ENCODE measurements at regions not wholly inside any gene's neighbourhood (a gene's known extent, or its start where the extent isn't known, plus 50 kb on each side); places are given as distances from the start of the nearest gene placed in this dataset.

DNA sequence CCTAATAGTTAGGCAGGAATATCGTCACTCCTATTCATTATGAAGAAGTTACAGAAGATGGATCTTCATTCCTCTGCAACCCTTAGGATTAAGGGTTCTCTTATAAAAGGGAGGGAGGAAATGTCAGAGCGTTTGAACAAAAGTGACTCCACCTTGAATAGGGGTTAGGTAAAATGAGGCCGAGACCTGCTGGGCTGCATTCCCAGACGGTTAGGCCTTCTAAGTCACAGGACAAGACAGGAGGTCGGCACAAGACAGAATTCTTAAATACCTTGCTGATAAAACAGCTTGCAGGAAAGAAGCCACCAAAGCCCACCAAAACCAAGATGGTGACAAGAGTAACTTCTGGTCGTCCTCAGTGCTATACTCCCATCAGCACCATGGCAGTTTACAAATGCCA lies 147.6 kb downstream of the CDCA7 start:
- TF ChIP-seq, protein P1, sequence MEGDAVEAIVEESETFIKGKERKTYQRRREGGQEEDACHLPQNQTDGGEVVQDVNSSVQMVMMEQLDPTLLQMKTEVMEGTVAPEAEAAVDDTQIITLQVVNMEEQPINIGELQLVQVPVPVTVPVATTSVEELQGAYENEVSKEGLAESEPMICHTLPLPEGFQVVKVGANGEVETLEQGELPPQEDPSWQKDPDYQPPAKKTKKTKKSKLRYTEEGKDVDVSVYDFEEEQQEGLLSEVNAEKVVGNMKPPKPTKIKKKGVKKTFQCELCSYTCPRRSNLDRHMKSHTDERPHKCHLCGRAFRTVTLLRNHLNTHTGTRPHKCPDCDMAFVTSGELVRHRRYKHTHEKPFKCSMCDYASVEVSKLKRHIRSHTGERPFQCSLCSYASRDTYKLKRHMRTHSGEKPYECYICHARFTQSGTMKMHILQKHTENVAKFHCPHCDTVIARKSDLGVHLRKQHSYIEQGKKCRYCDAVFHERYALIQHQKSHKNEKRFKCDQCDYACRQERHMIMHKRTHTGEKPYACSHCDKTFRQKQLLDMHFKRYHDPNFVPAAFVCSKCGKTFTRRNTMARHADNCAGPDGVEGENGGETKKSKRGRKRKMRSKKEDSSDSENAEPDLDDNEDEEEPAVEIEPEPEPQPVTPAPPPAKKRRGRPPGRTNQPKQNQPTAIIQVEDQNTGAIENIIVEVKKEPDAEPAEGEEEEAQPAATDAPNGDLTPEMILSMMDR (IDR thresholded peaks at IDR 0.05; ENCODE audit: unreplicated experiment) = no peak
- H3K27ac Mint-ChIP-seq (ENCODE audit: unreplicated experiment) = no peak overlapping the region
- H3K4me1 Mint-ChIP-seq (ENCODE audit: unreplicated experiment) = no peaks in the 10 kb centered on the region
- H3K9me3 Mint-ChIP-seq (ENCODE audit: unreplicated experiment) = peaks cover 5% of the 10 kb centered on the region
- H3K27me3 Mint-ChIP-seq (ENCODE audit: unreplicated experiment) = no peaks in the 10 kb centered on the region
- H3K36me3 Mint-ChIP-seq (ENCODE audit: low read depth, unreplicated experiment) = peaks cover 3% of the 10 kb centered on the region
- DNase-seq (ENCODE audit: low spot score) = no peak
- H3K4me3 Mint-ChIP-seq (ENCODE audit: unreplicated experiment) = no peak overlapping the region

DNA sequence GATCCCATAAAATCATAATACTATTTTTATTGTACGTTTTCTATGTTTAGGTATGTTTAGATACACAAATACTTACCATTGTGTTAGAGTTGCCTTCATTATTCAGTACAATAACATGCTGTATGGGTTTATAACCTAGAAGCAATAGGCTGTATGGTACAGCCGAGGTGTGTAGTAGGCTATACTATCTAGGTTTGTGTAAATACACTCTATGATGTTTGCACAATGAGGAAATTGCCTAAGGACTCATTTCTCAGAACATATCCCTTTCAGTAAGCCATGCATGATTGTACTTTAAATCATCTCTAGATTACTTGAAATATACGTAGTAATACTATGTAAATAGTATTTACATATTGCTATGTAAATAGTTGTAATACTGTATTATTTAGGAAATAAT lies 156.7 kb downstream of the CDCA7 start:
- H3K27ac Mint-ChIP-seq (ENCODE audit: unreplicated experiment) = no peak overlapping the region
- H3K36me3 Mint-ChIP-seq (ENCODE audit: low read depth, unreplicated experiment) = no peaks in the 10 kb centered on the region
- no peak for DNase-seq (ENCODE audit: low spot score)
- TF ChIP-seq, protein P1 (IDR thresholded peaks at IDR 0.05; ENCODE audit: unreplicated experiment) = no peak
- H3K4me1 Mint-ChIP-seq (ENCODE audit: unreplicated experiment) = peaks cover 2% of the 10 kb centered on the region
- no peaks in the 10 kb centered on the region for H3K9me3 Mint-ChIP-seq (ENCODE audit: unreplicated experiment)
- no peak overlapping the region for H3K4me3 Mint-ChIP-seq (ENCODE audit: unreplicated experiment)
- peaks cover 4% of the 10 kb centered on the region for H3K27me3 Mint-ChIP-seq (ENCODE audit: unreplicated experiment)

DNA sequence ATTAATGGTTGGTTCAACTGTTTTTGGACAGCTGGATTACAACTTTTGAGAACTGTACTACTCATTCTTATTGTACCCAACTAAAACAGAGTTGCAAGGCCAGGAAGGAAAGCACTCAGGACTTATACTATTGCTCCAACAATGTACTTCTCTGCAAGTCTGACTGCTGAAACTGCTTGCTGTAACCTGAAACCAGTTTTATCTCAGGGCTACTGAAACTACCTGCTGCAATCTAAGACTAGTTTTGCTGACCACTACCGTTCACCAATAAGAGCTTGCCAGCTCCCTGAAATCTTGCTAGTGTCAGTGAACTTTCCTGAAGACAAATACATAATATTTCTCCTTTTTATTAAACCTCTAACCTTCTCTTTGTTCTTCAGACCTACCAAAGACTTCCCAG lies 157.3 kb downstream of the CDCA7 start:
- Mint-ChIP-seq H3K4me1 (ENCODE audit: unreplicated experiment) (peaks cover 2% of the 10 kb centered on the region), H3K27ac (ENCODE audit: unreplicated experiment) (no peak overlapping the region), H3K9me3 (ENCODE audit: unreplicated experiment) (no peaks in the 10 kb centered on the region), H3K36me3 (ENCODE audit: low read depth, unreplicated experiment) (no peaks in the 10 kb centered on the region), H3K27me3 (ENCODE audit: unreplicated experiment) (peaks cover 4% of the 10 kb centered on the region), H3K4me3 (ENCODE audit: unreplicated experiment) (no peak overlapping the region)
- TF ChIP-seq, protein P1 (IDR thresholded peaks at IDR 0.05; ENCODE audit: unreplicated experiment) = no peak
- no peak for DNase-seq (ENCODE audit: low spot score)

DNA sequence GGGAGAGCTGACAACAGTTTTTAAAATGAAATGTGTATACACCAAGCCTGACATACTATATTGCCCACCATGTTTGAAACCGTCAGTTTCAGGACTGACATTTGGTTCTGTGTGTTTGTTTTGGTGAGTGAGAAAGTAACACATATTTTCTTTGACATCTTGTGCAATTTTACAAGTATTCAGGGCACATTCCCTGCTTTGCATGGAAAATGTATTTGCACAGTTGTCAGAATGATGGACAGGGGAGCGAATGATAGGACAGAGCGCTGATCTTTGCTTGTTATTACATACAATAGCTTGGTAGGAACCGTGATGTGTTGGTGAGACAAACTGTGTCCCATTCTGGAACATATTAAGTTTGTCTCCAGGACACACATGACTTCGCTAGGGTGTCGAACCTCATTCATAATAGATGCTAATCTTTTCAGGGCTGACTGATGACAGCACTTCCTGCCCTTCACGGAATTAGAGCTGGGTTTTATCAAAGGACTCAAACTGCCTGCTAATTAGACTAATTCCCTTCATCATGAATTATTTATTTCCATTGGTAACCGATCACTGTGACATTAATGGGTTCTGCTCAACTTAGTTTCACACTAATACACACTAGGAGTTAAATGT lies 158.5 kb downstream of the CDCA7 start:
- TF ChIP-seq, protein P1 (IDR thresholded peaks at IDR 0.05; ENCODE audit: unreplicated experiment) = no peak
- DNase-seq (ENCODE audit: low spot score) = no peak
- Mint-ChIP-seq H3K4me1 (ENCODE audit: unreplicated experiment) (peaks cover under 1% of the 10 kb centered on the region), H3K9me3 (ENCODE audit: unreplicated experiment) (no peaks in the 10 kb centered on the region), H3K4me3 (ENCODE audit: unreplicated experiment) (no peak overlapping the region), H3K36me3 (ENCODE audit: low read depth, unreplicated experiment) (no peaks in the 10 kb centered on the region), H3K27me3 (ENCODE audit: unreplicated experiment) (peaks cover 1% of the 10 kb centered on the region), H3K27ac (ENCODE audit: unreplicated experiment) (no peak overlapping the region)

DNA sequence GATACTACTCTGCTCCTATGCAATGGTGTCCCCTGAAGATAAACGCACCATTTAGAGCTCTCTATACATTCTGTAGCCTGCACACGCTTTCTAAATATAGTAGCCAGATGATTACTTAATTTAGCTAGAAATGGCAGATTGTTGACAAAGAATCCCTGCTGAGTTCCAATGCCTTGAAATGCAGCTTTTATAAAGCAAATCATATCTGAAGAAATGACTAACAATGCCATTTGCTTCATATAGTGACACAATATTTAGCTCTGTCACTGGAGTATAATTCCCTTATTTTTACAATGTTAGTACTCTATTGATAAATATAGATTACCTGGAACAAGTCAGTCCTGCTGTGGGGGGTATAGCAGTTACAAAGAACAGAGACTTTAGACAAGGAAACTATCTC lies 166.2 kb downstream of the CDCA7 start:
- no peaks in the 10 kb centered on the region for H3K9me3 Mint-ChIP-seq (ENCODE audit: unreplicated experiment)
- TF ChIP-seq, protein P1 (IDR thresholded peaks at IDR 0.05; ENCODE audit: unreplicated experiment) = no peak
- DNase-seq (ENCODE audit: low spot score) = no peak
- no peaks in the 10 kb centered on the region for H3K36me3 Mint-ChIP-seq (ENCODE audit: low read depth, unreplicated experiment)
- H3K4me3 Mint-ChIP-seq (ENCODE audit: unreplicated experiment) = no peak overlapping the region
- no peaks in the 10 kb centered on the region for H3K27me3 Mint-ChIP-seq (ENCODE audit: unreplicated experiment)
- H3K27ac Mint-ChIP-seq (ENCODE audit: unreplicated experiment) = no peak overlapping the region
- no peaks in the 10 kb centered on the region for H3K4me1 Mint-ChIP-seq (ENCODE audit: unreplicated experiment)

All from endothelial cell (in vitro differentiated cells).